A673 (cell line): ENCODE measurements at regions not wholly inside any gene's neighbourhood (a gene's known extent, or its start where the extent isn't known, plus 50 kb on each side); places are given as distances from the start of the nearest gene placed in this dataset.

Experiments used
- BruUV-seq: library from RNA; stranded (reverse); fragments of 400-500 nt; replicated peaks from 2 replicates; lab custom pipeline; 2021; lab: Mats Ljungman, UMichigan
- CTCF ChIA-PET: fragments of 300-600 bp; sonication (Branson Sonifier 250); formaldehyde crosslinking; loops from one replicate; lab custom pipeline; 2022; ENCODE audit warnings: antibody characterized with exemption; lab: Charles Lee
- POLR2A ChIA-PET: fragments of 300-600 bp; sonication (Branson Sonifier 250); formaldehyde crosslinking; loops from one replicate; lab custom pipeline; 2022; ENCODE audit warnings: antibody characterized with exemption; ENCODE audit not compliant: low non-redundant PET; lab: Charles Lee
- DNase-seq: peaks from one replicate; pipeline ENCODE4 v3.0.0-alpha.2; 2015; ENCODE audit warnings: low spot score
- H3K27ac ChIP-seq: fragments of 200-600 bp; sonication (generic); 2 replicates; pipeline ENCODE4 v1.5.1; 2016; ENCODE audit warnings: mixed run types, low read depth, mild to moderate bottlenecking, mixed read lengths, antibody characterized with exemption, low read length; ENCODE audit not compliant: poor library complexity, severe bottlenecking
- H3K27me3 ChIP-seq: fragments of 200-600 bp; sonication (generic); replicated peaks from 2 replicates; pipeline ENCODE4 v1.6.1; 2017; ENCODE audit warnings: mixed run types, low read depth, mild to moderate bottlenecking, mixed read lengths, antibody characterized with exemption, low read length; ENCODE audit not compliant: insufficient read depth, poor library complexity
- H3K36me3 ChIP-seq: fragments of 200-600 bp; sonication (generic); 2 replicates; pipeline ENCODE4 v1.6.1; 2016; ENCODE audit warnings: mixed run types, mild to moderate bottlenecking, mixed read lengths, antibody characterized with exemption, low read length; ENCODE audit not compliant: insufficient read depth, poor library complexity, severe bottlenecking
- H3K4me1 ChIP-seq: fragments of 200-600 bp; sonication (generic); 2 replicates; pipeline ENCODE4 v1.6.1; 2017; ENCODE audit warnings: mixed run types, mild to moderate bottlenecking, mixed read lengths, antibody characterized with exemption, low read length; ENCODE audit not compliant: insufficient read depth, poor library complexity, severe bottlenecking
- H3K4me3 ChIP-seq: fragments of 200-600 bp; sonication (generic); 2 replicates; pipeline ENCODE4 v1.5.1; 2016; ENCODE audit warnings: low read depth, mixed run types, mild to moderate bottlenecking, mixed read lengths, low read length; ENCODE audit not compliant: poor library complexity, severe bottlenecking
- H3K9me3 ChIP-seq: fragments of 200-600 bp; sonication (generic); 2 replicates; pipeline ENCODE4 v1.6.1; 2016; ENCODE audit warnings: mixed run types, low read depth, mild to moderate bottlenecking, mixed read lengths, antibody characterized with exemption, low read length; ENCODE audit not compliant: poor library complexity, severe bottlenecking
- EZH2 ChIP-seq: fragments of 200-600 bp; sonication (generic); IDR thresholded peaks from 2 replicates; pipeline ENCODE4 v1.6.1; 2017; ENCODE audit warnings: borderline replicate concordance, low read depth, mild to moderate bottlenecking, mixed read lengths, antibody characterized with exemption, low read length; ENCODE audit not compliant: poor library complexity, severe bottlenecking
- intact Hi-C: fragments of 100-400 bp; cut with micrococcal nuclease; formaldehyde crosslinking; loops from one replicate; pipeline ENCODE4 v1.10.0; 2022; ENCODE audit not compliant: unreplicated experiment
- TF ChIP-seq, protein P1 (sequence below): fragments of 300-800, 200-600 bp; sonication (generic); conservative IDR thresholded peaks from 2 replicates; pipeline ENCODE4 v1.5.1; 2017; ENCODE audit warnings: low read depth, mild to moderate bottlenecking, antibody characterized with exemption, low read length, moderate library complexity, mixed read lengths

DNA sequence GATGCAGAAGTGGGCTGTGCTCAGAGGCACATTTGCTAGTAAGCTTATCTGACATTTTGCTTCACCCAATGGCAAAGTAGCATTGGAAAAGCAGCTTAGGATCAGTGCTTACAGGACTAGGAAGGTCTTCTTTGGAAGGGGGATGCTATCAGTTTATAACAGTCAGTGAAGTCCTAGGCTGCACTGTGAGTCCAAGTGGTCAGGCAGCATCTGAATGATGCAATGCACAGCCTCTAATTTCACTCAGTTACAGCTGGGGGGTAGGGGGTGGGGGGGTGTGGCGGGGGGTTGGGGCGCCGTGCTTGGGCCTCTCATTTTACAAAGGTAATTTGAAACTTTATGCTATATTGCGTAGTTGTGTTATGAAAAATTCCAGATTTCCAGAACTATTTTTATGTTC is 652.3 kb upstream of the MGMT start:
- TF ChIP-seq, protein P1, sequence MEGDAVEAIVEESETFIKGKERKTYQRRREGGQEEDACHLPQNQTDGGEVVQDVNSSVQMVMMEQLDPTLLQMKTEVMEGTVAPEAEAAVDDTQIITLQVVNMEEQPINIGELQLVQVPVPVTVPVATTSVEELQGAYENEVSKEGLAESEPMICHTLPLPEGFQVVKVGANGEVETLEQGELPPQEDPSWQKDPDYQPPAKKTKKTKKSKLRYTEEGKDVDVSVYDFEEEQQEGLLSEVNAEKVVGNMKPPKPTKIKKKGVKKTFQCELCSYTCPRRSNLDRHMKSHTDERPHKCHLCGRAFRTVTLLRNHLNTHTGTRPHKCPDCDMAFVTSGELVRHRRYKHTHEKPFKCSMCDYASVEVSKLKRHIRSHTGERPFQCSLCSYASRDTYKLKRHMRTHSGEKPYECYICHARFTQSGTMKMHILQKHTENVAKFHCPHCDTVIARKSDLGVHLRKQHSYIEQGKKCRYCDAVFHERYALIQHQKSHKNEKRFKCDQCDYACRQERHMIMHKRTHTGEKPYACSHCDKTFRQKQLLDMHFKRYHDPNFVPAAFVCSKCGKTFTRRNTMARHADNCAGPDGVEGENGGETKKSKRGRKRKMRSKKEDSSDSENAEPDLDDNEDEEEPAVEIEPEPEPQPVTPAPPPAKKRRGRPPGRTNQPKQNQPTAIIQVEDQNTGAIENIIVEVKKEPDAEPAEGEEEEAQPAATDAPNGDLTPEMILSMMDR: no peak
- TF ChIP-seq EZH2: no peak
- Histone ChIP-seq H3K4me1 (no peaks in the 10 kb centered on the region), H3K9me3 (no peaks in the 10 kb centered on the region), H3K27ac (no peak overlapping the region), H3K27me3 (no peaks in the 10 kb centered on the region), H3K36me3 (no peaks in the 10 kb centered on the region), H3K4me3 (no peak overlapping the region)
- ChIA-PET CTCF (no interaction called here), POLR2A (no interaction called here)
- no peak for DNase-seq
- intact Hi-C loops: no loop called here
- no TSS peak for BruUV-seq

GRCh38 chr10:128816726-128817125 is 650.3 kb upstream of the MGMT start:
- intact Hi-C loops: no loop called here
- H3K4me1 ChIP-seq: no peaks in the 10 kb centered on the region
- H3K9me3 ChIP-seq: no peaks in the 10 kb centered on the region
- ChIA-PET CTCF (no interaction called here), POLR2A (no interaction called here)
- DNase-seq: no peak
- TF ChIP-seq, protein P1: no peak
- no peak for TF ChIP-seq EZH2
- no peak overlapping the region for H3K27ac ChIP-seq
- H3K27me3 ChIP-seq: no peaks in the 10 kb centered on the region
- BruUV-seq: no TSS peak
- no peak overlapping the region for H3K4me3 ChIP-seq
- no peaks in the 10 kb centered on the region for H3K36me3 ChIP-seq

GRCh38 chr10:128817636-128818035 is 649.4 kb upstream of the MGMT start:
- Histone ChIP-seq H3K9me3 (no peaks in the 10 kb centered on the region), H3K27me3 (no peaks in the 10 kb centered on the region), H3K4me1 (no peaks in the 10 kb centered on the region), H3K36me3 (no peaks in the 10 kb centered on the region), H3K27ac (no peak overlapping the region), H3K4me3 (no peak overlapping the region)
- ChIA-PET POLR2A (no interaction called here), CTCF (no interaction called here)
- DNase-seq: no peak
- no TSS peak for BruUV-seq
- no peak for TF ChIP-seq EZH2
- TF ChIP-seq, protein P1: no peak
- intact Hi-C loops: no loop called here
